ENCODE measurements at regions not wholly inside any gene's neighbourhood (a gene's known extent, or its start where the extent isn't known, plus 50 kb on each side); places are given as distances from the start of the nearest gene placed in this dataset.

- no peak for DNase-seq (ENCODE audit: low read depth)
- no peak for TF ChIP-seq CTCF (IDR thresholded peaks at IDR 0.05; ENCODE audit: insufficient read depth, low read depth, low read length, missing control alignments)
- no peak overlapping the region for H3K4me3 ChIP-seq (ENCODE audit: low read depth, low read length)
Observed at GRCh38 chrX:14125462-14125861, 95.8 kb upstream of the GEMIN8 start.

GRCh38 chrX:14124562-14124961 lies 94.9 kb upstream of the GEMIN8 start:
- no peak for TF ChIP-seq CTCF (IDR thresholded peaks at IDR 0.05; ENCODE audit: insufficient read depth, low read depth, low read length, missing control alignments)
- no peak for DNase-seq (ENCODE audit: low read depth)
- no peak overlapping the region for H3K4me3 ChIP-seq (ENCODE audit: low read depth, low read length)

GRCh38 chrX:14095702-14096101 lies 66.0 kb upstream of the GEMIN8 start:
- no peak overlapping the region for H3K4me3 ChIP-seq (ENCODE audit: low read depth, low read length)
- DNase-seq (ENCODE audit: low read depth), result peak; percentile 57
- peak; percentile 63 for TF ChIP-seq CTCF (IDR thresholded peaks at IDR 0.05; ENCODE audit: insufficient read depth, low read depth, low read length, missing control alignments)

- no peak for TF ChIP-seq CTCF (IDR thresholded peaks at IDR 0.05; ENCODE audit: insufficient read depth, low read depth, low read length, missing control alignments)
- no peak overlapping the region for H3K4me3 ChIP-seq (ENCODE audit: low read depth, low read length)
- DNase-seq (ENCODE audit: low read depth), result no peak
Observed at GRCh38 chrX:14094191-14094590, 64.5 kb upstream of the GEMIN8 start.

GRCh38 chrX:14084466-14084865 lies 54.8 kb upstream of the GEMIN8 start:
- no peak for TF ChIP-seq CTCF (IDR thresholded peaks at IDR 0.05; ENCODE audit: insufficient read depth, low read depth, low read length, missing control alignments)
- no peak for DNase-seq (ENCODE audit: low read depth)

GRCh38 chrX:14083783-14084182 lies 54.1 kb upstream of the GEMIN8 start:
- no peak for TF ChIP-seq CTCF (IDR thresholded peaks at IDR 0.05; ENCODE audit: insufficient read depth, low read depth, low read length, missing control alignments)
- H3K4me3 ChIP-seq (ENCODE audit: low read depth, low read length), result no peak overlapping the region
- no peak for DNase-seq (ENCODE audit: low read depth)

More at GRCh38 chrX:14084466-14084865, 54.8 kb upstream of the GEMIN8 start:
- H3K4me3 ChIP-seq (ENCODE audit: low read depth, low read length), result no peak overlapping the region

GRCh38 chrX:14079891-14080430 lies 50.3 kb upstream of the GEMIN8 start:
- DNase-seq (ENCODE audit: low read depth), result no peak
- no peak overlapping the region for H3K4me3 ChIP-seq (ENCODE audit: low read depth, low read length)
- TF ChIP-seq CTCF (IDR thresholded peaks at IDR 0.05; ENCODE audit: insufficient read depth, low read depth, low read length, missing control alignments), result no peak
